Tibial nerve (tissue), 4 donors: ENCODE measurements at regions not wholly inside any gene's neighbourhood (a gene's known extent, or its start where the extent isn't known, plus 50 kb on each side); places are given as distances from the start of the nearest gene placed in this dataset.

ENCODE experiments used
- CTCF ChIP-seq, 5 experiments: fragments of 200-600 bp in 3 of 5; fragments of 450-650 bp in 2 of 5; sonication (generic) in 3 of 5; IDR thresholded peaks; one replicate each; pipeline ENCODE4 v1.5.1; 2016 to 2019; ENCODE audit warnings: antibody characterized with exemption in 5 of 5, mild to moderate bottlenecking in 3 of 5, moderate library complexity in 2 of 5
- EP300 ChIP-seq, 2 donors: sonication (generic); formaldehyde crosslinking; IDR thresholded peaks; one replicate each; pipeline ENCODE4 v1.6.1; 2017; ENCODE audit warnings: antibody characterized with exemption in 2 of 2, mild to moderate bottlenecking in 1 of 2
- POLR2A ChIP-seq, 2 donors: fragments of 450-650 bp; IDR thresholded peaks; one replicate each; pipeline ENCODE4 v1.6.1; 2017; ENCODE audit warnings: antibody characterized with exemption in 2 of 2, mild to moderate bottlenecking in 2 of 2, moderate library complexity in 2 of 2

GRCh38 chr2:52253416-52253980 is 1221.6 kb upstream of the NRXN1 start:
- TF ChIP-seq CTCF (IDR thresholded peaks at IDR 0.05): no peak
- TF ChIP-seq POLR2A (IDR thresholded peaks at IDR 0.05): no peak
- TF ChIP-seq EP300 (IDR thresholded peaks at IDR 0.05): no peak
